Panc1 (cell line): ENCODE measurements at regions not wholly inside any gene's neighbourhood (a gene's known extent, or its start where the extent isn't known, plus 50 kb on each side); places are given as distances from the start of the nearest gene placed in this dataset.

Experiments used
- CTCF ChIP-seq: fragments of 450-650 bp; IDR thresholded peaks from 2 replicates; pipeline ENCODE4 v1.5.1; 2017; ENCODE audit warnings: mild to moderate bottlenecking
- TF ChIP-seq, protein P1 (sequence below), 2 experiments: IDR thresholded peaks; 2 replicates each; pipeline ENCODE4 v1.6.1; 2011 to 2012; ENCODE audit warnings: low read depth in 2 of 2, control low read depth in 1 of 2, low read length in 1 of 2, mild to moderate bottlenecking in 1 of 2, moderate library complexity in 1 of 2; ENCODE audit not compliant: insufficient read depth in 1 of 2

GRCh38 chr6:11282875-11283274, 50.4 kb upstream of the NEDD9 start:
- no peak for TF ChIP-seq CTCF
- TF ChIP-seq, protein P1, sequence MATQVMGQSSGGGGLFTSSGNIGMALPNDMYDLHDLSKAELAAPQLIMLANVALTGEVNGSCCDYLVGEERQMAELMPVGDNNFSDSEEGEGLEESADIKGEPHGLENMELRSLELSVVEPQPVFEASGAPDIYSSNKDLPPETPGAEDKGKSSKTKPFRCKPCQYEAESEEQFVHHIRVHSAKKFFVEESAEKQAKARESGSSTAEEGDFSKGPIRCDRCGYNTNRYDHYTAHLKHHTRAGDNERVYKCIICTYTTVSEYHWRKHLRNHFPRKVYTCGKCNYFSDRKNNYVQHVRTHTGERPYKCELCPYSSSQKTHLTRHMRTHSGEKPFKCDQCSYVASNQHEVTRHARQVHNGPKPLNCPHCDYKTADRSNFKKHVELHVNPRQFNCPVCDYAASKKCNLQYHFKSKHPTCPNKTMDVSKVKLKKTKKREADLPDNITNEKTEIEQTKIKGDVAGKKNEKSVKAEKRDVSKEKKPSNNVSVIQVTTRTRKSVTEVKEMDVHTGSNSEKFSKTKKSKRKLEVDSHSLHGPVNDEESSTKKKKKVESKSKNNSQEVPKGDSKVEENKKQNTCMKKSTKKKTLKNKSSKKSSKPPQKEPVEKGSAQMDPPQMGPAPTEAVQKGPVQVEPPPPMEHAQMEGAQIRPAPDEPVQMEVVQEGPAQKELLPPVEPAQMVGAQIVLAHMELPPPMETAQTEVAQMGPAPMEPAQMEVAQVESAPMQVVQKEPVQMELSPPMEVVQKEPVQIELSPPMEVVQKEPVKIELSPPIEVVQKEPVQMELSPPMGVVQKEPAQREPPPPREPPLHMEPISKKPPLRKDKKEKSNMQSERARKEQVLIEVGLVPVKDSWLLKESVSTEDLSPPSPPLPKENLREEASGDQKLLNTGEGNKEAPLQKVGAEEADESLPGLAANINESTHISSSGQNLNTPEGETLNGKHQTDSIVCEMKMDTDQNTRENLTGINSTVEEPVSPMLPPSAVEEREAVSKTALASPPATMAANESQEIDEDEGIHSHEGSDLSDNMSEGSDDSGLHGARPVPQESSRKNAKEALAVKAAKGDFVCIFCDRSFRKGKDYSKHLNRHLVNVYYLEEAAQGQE (IDR thresholded peaks at IDR 0.05; ENCODE audit: insufficient read depth in 1 of 2, low read depth in 2 of 2, low read length in 1 of 2): no peak
